Tibial artery (tissue), 4 donors: ENCODE measurements at regions not wholly inside any gene's neighbourhood (a gene's known extent, or its start where the extent isn't known, plus 50 kb on each side); places are given as distances from the start of the nearest gene placed in this dataset.

Experiments used
- DNase-seq, 2 donors: peaks; one replicate each; pipeline ENCODE4 v3.0.0-alpha.2; 2019
- H3K27ac ChIP-seq, 2 donors: fragments of 200-600 bp; sonication (generic) in 1 of 2; 1 replicate in 1 of 2; 2 replicates in 1 of 2; pipeline ENCODE4 v1.5.1; 2018 to 2019; ENCODE audit warnings: mild to moderate bottlenecking in 1 of 2
- H3K27me3 ChIP-seq, 2 donors: fragments of 200-600 bp; sonication (generic) in 1 of 2; one replicate each; pipeline versions ENCODE4 v1.5.1 to v1.6.0; 2016 to 2019
- H3K36me3 ChIP-seq, 3 donors: fragments of 200-600 bp; sonication (generic) in 2 of 3; one replicate each; pipeline ENCODE4 v1.5.1; 2016 to 2019; ENCODE audit warnings: mild to moderate bottlenecking in 2 of 3
- H3K4me1 ChIP-seq, 4 donors: fragments of 200-600 bp; sonication (generic) in 2 of 4; 1 replicate in 3 of 4; 2 replicates in 1 of 4; pipeline ENCODE4 v1.5.1; 2016 to 2019
- H3K4me3 ChIP-seq, 2 donors: fragments of 200-600 bp; sonication (generic) in 1 of 2; 1 replicate in 1 of 2; 2 replicates in 1 of 2; pipeline ENCODE4 v1.5.1; 2018 to 2019; ENCODE audit warnings: mild to moderate bottlenecking in 2 of 2
- H3K9me3 ChIP-seq, 3 donors: fragments of 200-600 bp; sonication (generic) in 1 of 3; one replicate each; pipeline ENCODE4 v1.5.1; 2016 to 2019
- CTCF ChIP-seq, 2 experiments: fragments of 200-600 bp in 1 of 2; fragments of 450-650 bp in 1 of 2; IDR thresholded peaks; one replicate each; pipeline ENCODE4 v1.5.1; 2017 to 2019; ENCODE audit warnings: antibody characterized with exemption in 2 of 2, mild to moderate bottlenecking in 1 of 2, moderate library complexity in 1 of 2
- intact Hi-C: fragments of 100-400 bp; cut with DNase I; formaldehyde crosslinking; loops from one replicate; pipeline ENCODE4 v1.15.0; 2023; ENCODE audit warnings: low total_unique reads

- H3K4me3 ChIP-seq: no peak overlapping the region
- intact Hi-C loops: no loop called here
- H3K4me1 ChIP-seq: no peaks in the 10 kb centered on the region
- peak in 1 of 2 donors; percentile 20 for DNase-seq
- no peaks in the 10 kb centered on the region for H3K36me3 ChIP-seq
- H3K27me3 ChIP-seq: no peaks in the 10 kb centered on the region
- TF ChIP-seq CTCF (IDR thresholded peaks at IDR 0.05): no peak
- no peaks in the 10 kb centered on the region for H3K9me3 ChIP-seq
- no peak overlapping the region for H3K27ac ChIP-seq
Observed at GRCh38 chr6:143007646-143008045, 53.0 kb upstream of the AIG1 start.

DNA sequence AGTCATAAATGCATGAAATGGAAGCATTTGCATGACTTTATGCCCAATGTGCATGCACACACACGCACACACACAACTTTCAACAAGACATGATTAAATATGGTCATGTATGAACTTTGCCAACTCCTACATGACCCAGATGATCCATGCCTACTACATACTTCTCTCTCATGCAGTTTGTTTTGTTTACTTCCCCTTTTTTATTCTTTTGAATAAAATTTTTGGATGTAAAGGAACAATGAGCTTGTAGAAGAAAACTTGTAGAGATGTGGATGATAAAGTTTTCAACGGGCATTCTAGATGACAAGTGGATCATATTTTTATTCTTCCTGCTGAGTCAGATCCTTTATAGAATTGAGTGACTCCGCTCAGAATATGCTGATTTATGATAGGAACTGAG, 50.8 kb upstream of the AIG1 start:
- intact Hi-C loops: no loop called here
- Histone ChIP-seq H3K9me3 (no peaks in the 10 kb centered on the region), H3K27me3 (no peaks in the 10 kb centered on the region), H3K27ac (no peak overlapping the region), H3K4me3 (no peak overlapping the region), H3K36me3 (no peaks in the 10 kb centered on the region), H3K4me1 (no peaks in the 10 kb centered on the region)
- DNase-seq: no peak
- no peak for TF ChIP-seq CTCF (IDR thresholded peaks at IDR 0.05)
